MM.1S (cell line): ENCODE measurements at regions not wholly inside any gene's neighbourhood (a gene's known extent, or its start where the extent isn't known, plus 50 kb on each side); places are given as distances from the start of the nearest gene placed in this dataset.
"Not testable (repeated sequence)": the region's sequence is repeated elsewhere in the genome, so short reads cannot be mapped to it uniquely, and the experiment has no call there.

Experiments
- EZH2 ChIP-seq: fragments of 300-600 bp; sonication (generic); optimal IDR thresholded peaks from 2 replicates; pipeline ENCODE3; 2017; ENCODE audit warnings: low read depth, mild to moderate bottlenecking, antibody characterized with exemption, low read length, mixed read lengths
- EZH2phosphoT487 ChIP-seq: fragments of 300-600 bp; sonication (generic); IDR thresholded peaks from 2 replicates; pipeline ENCODE4 v1.6.1; 2018; ENCODE audit warnings: antibody characterized with exemption, low read length
- TF ChIP-seq, protein P1 (sequence below): fragments of 300-600 bp; sonication (generic); IDR thresholded peaks from 2 replicates; pipeline ENCODE4 v1.5.1; 2016; ENCODE audit warnings: antibody characterized with exemption, low read length, mixed read lengths

DNA sequence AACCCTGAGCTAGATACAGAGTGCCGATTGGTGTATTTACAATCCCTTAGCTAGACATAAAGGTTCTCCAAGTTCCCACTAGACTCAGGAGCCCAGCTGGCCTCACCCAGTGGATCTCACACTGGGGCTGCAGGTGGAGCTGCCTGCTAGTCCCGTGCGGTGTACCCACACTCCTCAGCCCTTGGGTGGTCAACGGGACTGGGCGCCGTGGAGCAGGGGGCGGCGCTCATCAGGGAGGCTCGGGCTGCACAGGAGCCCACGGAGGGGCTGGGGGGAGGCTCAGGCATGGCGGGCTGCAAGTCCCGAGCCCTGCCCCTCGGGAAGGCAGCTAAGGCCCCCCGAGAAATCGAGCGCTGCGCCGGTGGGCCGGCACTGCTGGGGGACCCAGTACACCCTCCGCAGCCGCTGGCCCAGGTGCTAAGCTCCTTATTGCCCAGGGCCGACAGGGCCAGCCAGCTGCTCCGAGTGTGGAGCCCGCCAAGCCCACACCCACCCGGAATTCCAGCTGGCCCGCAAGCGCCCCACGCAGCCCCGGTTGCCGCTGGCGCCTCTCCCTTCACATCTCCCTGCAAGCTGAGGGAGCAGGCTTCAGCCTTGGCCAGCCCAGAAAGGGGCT lies 1717.4 kb downstream of the SLITRK1 start:
- TF ChIP-seq, protein P1, sequence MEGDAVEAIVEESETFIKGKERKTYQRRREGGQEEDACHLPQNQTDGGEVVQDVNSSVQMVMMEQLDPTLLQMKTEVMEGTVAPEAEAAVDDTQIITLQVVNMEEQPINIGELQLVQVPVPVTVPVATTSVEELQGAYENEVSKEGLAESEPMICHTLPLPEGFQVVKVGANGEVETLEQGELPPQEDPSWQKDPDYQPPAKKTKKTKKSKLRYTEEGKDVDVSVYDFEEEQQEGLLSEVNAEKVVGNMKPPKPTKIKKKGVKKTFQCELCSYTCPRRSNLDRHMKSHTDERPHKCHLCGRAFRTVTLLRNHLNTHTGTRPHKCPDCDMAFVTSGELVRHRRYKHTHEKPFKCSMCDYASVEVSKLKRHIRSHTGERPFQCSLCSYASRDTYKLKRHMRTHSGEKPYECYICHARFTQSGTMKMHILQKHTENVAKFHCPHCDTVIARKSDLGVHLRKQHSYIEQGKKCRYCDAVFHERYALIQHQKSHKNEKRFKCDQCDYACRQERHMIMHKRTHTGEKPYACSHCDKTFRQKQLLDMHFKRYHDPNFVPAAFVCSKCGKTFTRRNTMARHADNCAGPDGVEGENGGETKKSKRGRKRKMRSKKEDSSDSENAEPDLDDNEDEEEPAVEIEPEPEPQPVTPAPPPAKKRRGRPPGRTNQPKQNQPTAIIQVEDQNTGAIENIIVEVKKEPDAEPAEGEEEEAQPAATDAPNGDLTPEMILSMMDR = not testable (repeated sequence)
- TF ChIP-seq EZH2phosphoT487, EZH2: not testable (repeated sequence)
